ENCODE measurements at regions not wholly inside any gene's neighbourhood (a gene's known extent, or its start where the extent isn't known, plus 50 kb on each side); places are given as distances from the start of the nearest gene placed in this dataset.

DNA sequence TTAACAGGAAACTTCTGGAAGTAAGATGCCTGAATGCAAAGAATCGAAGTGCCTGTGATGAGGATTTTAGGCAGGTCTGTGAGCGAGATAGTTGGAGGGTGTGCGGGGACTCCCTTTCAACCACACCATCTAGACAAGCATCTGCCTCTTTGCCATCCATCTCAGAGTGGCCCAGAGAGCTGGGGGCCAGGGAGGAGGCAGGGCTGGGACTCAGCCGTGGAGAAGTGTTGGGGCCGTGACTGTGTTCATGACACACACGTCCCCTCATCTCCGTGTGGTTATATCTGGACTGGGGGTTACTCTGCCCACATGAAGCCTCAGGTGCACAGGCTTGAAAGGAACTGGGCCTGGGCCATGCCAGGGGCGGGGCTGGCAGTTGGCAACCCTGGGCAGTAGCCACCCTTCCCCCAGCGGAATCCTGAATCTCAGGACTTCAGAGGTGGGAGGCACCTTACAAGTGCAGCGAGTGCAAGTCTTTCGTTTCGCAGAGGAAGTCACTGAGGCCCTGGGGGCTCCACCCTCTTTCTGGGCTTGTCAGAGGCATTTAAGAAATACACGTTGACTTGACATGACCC, 112.5 kb downstream of the SLC4A3 start:
- H3K36me3 Mint-ChIP-seq (ENCODE audit: unreplicated experiment): no peaks in the 10 kb centered on the region
- no peak overlapping the region for H3K4me3 Mint-ChIP-seq (ENCODE audit: unreplicated experiment)
- H3K27me3 Mint-ChIP-seq (ENCODE audit: unreplicated experiment): no peaks in the 10 kb centered on the region
- no peaks in the 10 kb centered on the region for H3K9me3 Mint-ChIP-seq (ENCODE audit: unreplicated experiment)
- DNase-seq: no peak
- no peak overlapping the region for H3K27ac Mint-ChIP-seq (ENCODE audit: unreplicated experiment)
- H3K4me1 Mint-ChIP-seq (ENCODE audit: low read depth, unreplicated experiment): peaks cover 7% of the 10 kb centered on the region
- no peak for TF ChIP-seq CTCF (IDR thresholded peaks at IDR 0.05; ENCODE audit: partially characterized antibody, unreplicated experiment)

- H3K27ac Mint-ChIP-seq (ENCODE audit: unreplicated experiment): no peak overlapping the region
- no peak for DNase-seq
- no peaks in the 10 kb centered on the region for H3K27me3 Mint-ChIP-seq (ENCODE audit: unreplicated experiment)
- H3K4me1 Mint-ChIP-seq (ENCODE audit: low read depth, unreplicated experiment): no peaks in the 10 kb centered on the region
- H3K9me3 Mint-ChIP-seq (ENCODE audit: unreplicated experiment): no peaks in the 10 kb centered on the region
- TF ChIP-seq CTCF (IDR thresholded peaks at IDR 0.05; ENCODE audit: partially characterized antibody, unreplicated experiment): no peak
- H3K4me3 Mint-ChIP-seq (ENCODE audit: unreplicated experiment): no peak overlapping the region
- no peaks in the 10 kb centered on the region for H3K36me3 Mint-ChIP-seq (ENCODE audit: unreplicated experiment)
These were observed 116.1 kb downstream of the SLC4A3 start for GRCh38 chr2:219743548-219743947.

- no peak for DNase-seq
- Mint-ChIP-seq H3K27ac (ENCODE audit: unreplicated experiment) (no peak overlapping the region), H3K4me3 (ENCODE audit: unreplicated experiment) (no peak overlapping the region), H3K27me3 (ENCODE audit: unreplicated experiment) (no peaks in the 10 kb centered on the region), H3K9me3 (ENCODE audit: unreplicated experiment) (no peaks in the 10 kb centered on the region), H3K36me3 (ENCODE audit: unreplicated experiment) (no peaks in the 10 kb centered on the region), H3K4me1 (ENCODE audit: low read depth, unreplicated experiment) (no peaks in the 10 kb centered on the region)
- no peak for TF ChIP-seq CTCF (IDR thresholded peaks at IDR 0.05; ENCODE audit: partially characterized antibody, unreplicated experiment)
These were observed 116.6 kb downstream of the SLC4A3 start for GRCh38 chr2:219744066-219744465.

DNA sequence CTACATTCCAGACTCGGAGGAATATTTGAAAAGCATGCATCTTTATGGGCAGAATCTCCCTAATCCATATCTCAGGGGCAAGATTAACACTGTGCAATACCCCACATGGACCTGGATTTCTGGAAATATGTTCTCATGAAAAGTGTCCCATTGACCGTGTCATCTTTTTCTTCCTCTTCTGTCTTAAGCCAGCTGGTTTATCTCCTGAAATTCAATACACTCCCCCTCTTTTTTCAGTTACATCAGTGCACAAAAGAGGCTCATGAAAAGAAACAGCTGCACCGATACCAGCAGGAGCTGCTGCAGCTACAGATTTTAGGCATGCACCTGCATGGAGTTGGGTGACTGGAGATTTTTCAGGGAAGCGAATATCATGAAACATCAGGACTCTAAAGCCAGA, 117.2 kb downstream of the SLC4A3 start:
- Mint-ChIP-seq H3K9me3 (ENCODE audit: unreplicated experiment) (no peaks in the 10 kb centered on the region), H3K36me3 (ENCODE audit: unreplicated experiment) (no peaks in the 10 kb centered on the region), H3K27me3 (ENCODE audit: unreplicated experiment) (no peaks in the 10 kb centered on the region), H3K4me3 (ENCODE audit: unreplicated experiment) (no peak overlapping the region), H3K4me1 (ENCODE audit: low read depth, unreplicated experiment) (no peaks in the 10 kb centered on the region), H3K27ac (ENCODE audit: unreplicated experiment) (no peak overlapping the region)
- no peak for DNase-seq
- no peak for TF ChIP-seq CTCF (IDR thresholded peaks at IDR 0.05; ENCODE audit: partially characterized antibody, unreplicated experiment)

- H3K36me3 Mint-ChIP-seq (ENCODE audit: unreplicated experiment): peaks cover 11% of the 10 kb centered on the region
- no peak overlapping the region for H3K27ac Mint-ChIP-seq (ENCODE audit: unreplicated experiment)
- no peaks in the 10 kb centered on the region for H3K9me3 Mint-ChIP-seq (ENCODE audit: unreplicated experiment)
- H3K27me3 Mint-ChIP-seq (ENCODE audit: unreplicated experiment): no peaks in the 10 kb centered on the region
- no peak for DNase-seq
- no peaks in the 10 kb centered on the region for H3K4me1 Mint-ChIP-seq (ENCODE audit: low read depth, unreplicated experiment)
- TF ChIP-seq CTCF (IDR thresholded peaks at IDR 0.05; ENCODE audit: partially characterized antibody, unreplicated experiment): no peak
- H3K4me3 Mint-ChIP-seq (ENCODE audit: unreplicated experiment): no peak overlapping the region
These were observed 120.2 kb downstream of the SLC4A3 start for GRCh38 chr2:219747637-219748036.
